Hepatocyte (in vitro differentiated cells): ENCODE measurements at regions not wholly inside any gene's neighbourhood (a gene's known extent, or its start where the extent isn't known, plus 50 kb on each side); places are given as distances from the start of the nearest gene placed in this dataset.
A peak's percentile ranks its signal among the peaks of the same experiment; 100 is the strongest.

Experiments used
- DNase-seq: peaks from one replicate; pipeline ENCODE4 v3.0.0-alpha.2; 2016; ENCODE audit warnings: low spot score
- H2AFZ ChIP-seq: fragments of 200-600 bp; sonication (generic); 2 replicates; pipeline ENCODE4 v1.6.0; 2016; ENCODE audit warnings: antibody characterized with exemption, mild to moderate bottlenecking
- H3K27ac ChIP-seq: fragments of 200-600 bp; sonication (generic); 2 replicates; pipeline ENCODE4 v1.5.1; 2016; ENCODE audit warnings: mild to moderate bottlenecking
- H3K27me3 ChIP-seq: fragments of 200-600 bp; sonication (generic); 2 replicates; pipeline ENCODE4 v1.6.1; 2016
- H3K36me3 ChIP-seq: fragments of 200-600 bp; sonication (generic); replicated peaks from 2 replicates; pipeline ENCODE4 v1.5.1; 2016; ENCODE audit warnings: low read depth; ENCODE audit not compliant: insufficient read depth
- H3K4me1 ChIP-seq: fragments of 200-600 bp; sonication (generic); 2 replicates; pipeline ENCODE4 v1.5.1; 2016; ENCODE audit warnings: mild to moderate bottlenecking, moderate library complexity; ENCODE audit not compliant: insufficient read depth
- H3K4me2 ChIP-seq: fragments of 200-600 bp; sonication (generic); 2 replicates; pipeline ENCODE4 v1.6.0; 2016
- H3K4me3 ChIP-seq: fragments of 200-600 bp; sonication (generic); 2 replicates; pipeline ENCODE4 v1.5.1; 2016; ENCODE audit warnings: mild to moderate bottlenecking
- H3K79me2 ChIP-seq: fragments of 200-600 bp; sonication (generic); 2 replicates; pipeline ENCODE4 v1.6.0; 2017; ENCODE audit warnings: mild to moderate bottlenecking
- H3K9me2 ChIP-seq: fragments of 200-600 bp; sonication (generic); replicated peaks from 2 replicates; pipeline ENCODE4 v1.6.0; 2017; ENCODE audit warnings: mild to moderate bottlenecking; ENCODE audit not compliant: insufficient read depth
- H3K9me3 ChIP-seq: fragments of 200-600 bp; sonication (generic); 2 replicates; pipeline ENCODE4 v1.5.1; 2016; ENCODE audit warnings: low read depth, mild to moderate bottlenecking
- H4K20me1 ChIP-seq: fragments of 200-600 bp; sonication (generic); 2 replicates; pipeline ENCODE4 v1.6.0; 2016; ENCODE audit warnings: mild to moderate bottlenecking; ENCODE audit not compliant: insufficient read depth, poor library complexity, severe bottlenecking
- CTCF ChIP-seq: fragments of 200-600 bp; sonication (generic); IDR thresholded peaks from 2 replicates; pipeline ENCODE4 v1.5.1; 2016; ENCODE audit warnings: antibody characterized with exemption, mild to moderate bottlenecking; ENCODE audit not compliant: poor library complexity
- EZH2 ChIP-seq: fragments of 200-600 bp; sonication (generic); IDR thresholded peaks from 2 replicates; pipeline ENCODE4 v1.6.1; 2016; ENCODE audit warnings: antibody characterized with exemption, mild to moderate bottlenecking, borderline replicate concordance
- EZH2phosphoT487 ChIP-seq: fragments of 200-600 bp; sonication (generic); IDR thresholded peaks from one replicate; pipeline ENCODE4 v1.6.1; 2018; ENCODE audit warnings: antibody characterized with exemption, mild to moderate bottlenecking, low read depth, moderate library complexity; ENCODE audit not compliant: unreplicated experiment, severe bottlenecking
- WGBS: methylation state at CpG from one replicate; pipeline ENCODE4 v1.1.6; 2016; ENCODE audit warnings: low lambda C conversion rate; ENCODE audit errors: missing lambda C conversion rate; 5-methylcytosine and 5-hydroxymethylcytosine counted together

- Histone ChIP-seq H3K4me3 (no peak overlapping the region), H3K79me2 (no peaks in the 10 kb centered on the region), H3K27ac (no peak overlapping the region), H3K4me1 (no peaks in the 10 kb centered on the region), H3K27me3 (peaks cover 29% of the 10 kb centered on the region), H3K9me3 (no peaks in the 10 kb centered on the region), H4K20me1 (no peaks in the 10 kb centered on the region), H3K9me2 (no peaks in the 10 kb centered on the region), H3K36me3 (no peaks in the 10 kb centered on the region), H2AFZ (no peak overlapping the region), H3K4me2 (no peak overlapping the region)
- 85% methylated on average over 14 of the region's 14 CpGs for WGBS
- DNase-seq = no peak
- TF ChIP-seq CTCF (no peak), EZH2 (no peak), EZH2phosphoT487 (no peak)
Measured at GRCh38 chr1:38686167-38686926, 173.2 kb downstream of the RRAGC start.

GRCh38 chr1:38685388-38685787, 174.2 kb downstream of the RRAGC start:
- Histone ChIP-seq H3K27ac (no peak overlapping the region), H3K36me3 (no peaks in the 10 kb centered on the region), H3K9me2 (no peaks in the 10 kb centered on the region), H4K20me1 (no peaks in the 10 kb centered on the region), H3K27me3 (peaks cover 26% of the 10 kb centered on the region), H3K9me3 (no peaks in the 10 kb centered on the region), H3K4me3 (no peak overlapping the region), H2AFZ (no peak overlapping the region), H3K4me2 (no peak overlapping the region), H3K79me2 (no peaks in the 10 kb centered on the region), H3K4me1 (no peaks in the 10 kb centered on the region)
- 78% methylated on average over 6 of the region's 6 CpGs for WGBS
- no peak for DNase-seq
- TF ChIP-seq EZH2phosphoT487 = no peak
- no peak for TF ChIP-seq CTCF
- TF ChIP-seq EZH2 = no peak

- Histone ChIP-seq H3K27me3 (no peaks in the 10 kb centered on the region), H2AFZ (no peak overlapping the region), H4K20me1 (no peaks in the 10 kb centered on the region), H3K79me2 (no peaks in the 10 kb centered on the region), H3K4me2 (no peak overlapping the region), H3K9me2 (no peaks in the 10 kb centered on the region), H3K9me3 (no peaks in the 10 kb centered on the region), H3K36me3 (no peaks in the 10 kb centered on the region), H3K4me1 (no peaks in the 10 kb centered on the region), H3K27ac (no peak overlapping the region), H3K4me3 (no peak overlapping the region)
- 46% methylated on average over 5 of the region's 5 CpGs for WGBS
- TF ChIP-seq CTCF (no peak), EZH2 (no peak), EZH2phosphoT487 (no peak)
- peak; percentile 11 for DNase-seq
Measured at GRCh38 chr1:38680801-38681510, 178.6 kb downstream of the RRAGC start.
